ENCODE measurements at regions not wholly inside any gene's neighbourhood (a gene's known extent, or its start where the extent isn't known, plus 50 kb on each side); places are given as distances from the start of the nearest gene placed in this dataset.

GRCh38 chr12:58629376-58629775, 290.9 kb downstream of the LRIG3 start:
- TF ChIP-seq ZFX (IDR thresholded peaks at IDR 0.05): no peak
- no peak for TF ChIP-seq CTCF (conservative IDR thresholded peaks at IDR 0.05)
- H3K27ac ChIP-seq: no peak overlapping the region

GRCh38 chr12:58633479-58633878, 286.8 kb downstream of the LRIG3 start:
- no peak overlapping the region for H3K27ac ChIP-seq
- no peak for TF ChIP-seq CTCF (conservative IDR thresholded peaks at IDR 0.05)
- TF ChIP-seq ZFX (IDR thresholded peaks at IDR 0.05): no peak

GRCh38 chr12:58639318-58639934, 280.9 kb downstream of the LRIG3 start:
- no peak for TF ChIP-seq CTCF (conservative IDR thresholded peaks at IDR 0.05)
- no peak for TF ChIP-seq ZFX (IDR thresholded peaks at IDR 0.05)
- H3K27ac ChIP-seq: no peak overlapping the region

GRCh38 chr12:58640314-58640713, 280.0 kb downstream of the LRIG3 start:
- no peak for TF ChIP-seq ZFX (IDR thresholded peaks at IDR 0.05)
- no peak for TF ChIP-seq CTCF (conservative IDR thresholded peaks at IDR 0.05)
- no peak overlapping the region for H3K27ac ChIP-seq

- no peak overlapping the region for H3K27ac ChIP-seq
- TF ChIP-seq ZFX (IDR thresholded peaks at IDR 0.05) (no peak), CTCF (conservative IDR thresholded peaks at IDR 0.05) (no peak)
These were observed 274.4 kb downstream of the LRIG3 start for GRCh38 chr12:58645946-58646345.

- H3K27ac ChIP-seq: no peak overlapping the region
These were observed 272.8 kb downstream of the LRIG3 start for GRCh38 chr12:58647495-58647894.

GRCh38 chr12:58648176-58648575, 272.1 kb downstream of the LRIG3 start:
- TF ChIP-seq CTCF (conservative IDR thresholded peaks at IDR 0.05) (no peak), ZFX (IDR thresholded peaks at IDR 0.05) (no peak)
- no peak overlapping the region for H3K27ac ChIP-seq

More at GRCh38 chr12:58647495-58647894, 272.8 kb downstream of the LRIG3 start:
- TF ChIP-seq CTCF (conservative IDR thresholded peaks at IDR 0.05) (no peak), ZFX (IDR thresholded peaks at IDR 0.05) (no peak)

Data from C4-2B (cell line).